ENCODE measurements at regions not wholly inside any gene's neighbourhood (a gene's known extent, or its start where the extent isn't known, plus 50 kb on each side); places are given as distances from the start of the nearest gene placed in this dataset.

DNA sequence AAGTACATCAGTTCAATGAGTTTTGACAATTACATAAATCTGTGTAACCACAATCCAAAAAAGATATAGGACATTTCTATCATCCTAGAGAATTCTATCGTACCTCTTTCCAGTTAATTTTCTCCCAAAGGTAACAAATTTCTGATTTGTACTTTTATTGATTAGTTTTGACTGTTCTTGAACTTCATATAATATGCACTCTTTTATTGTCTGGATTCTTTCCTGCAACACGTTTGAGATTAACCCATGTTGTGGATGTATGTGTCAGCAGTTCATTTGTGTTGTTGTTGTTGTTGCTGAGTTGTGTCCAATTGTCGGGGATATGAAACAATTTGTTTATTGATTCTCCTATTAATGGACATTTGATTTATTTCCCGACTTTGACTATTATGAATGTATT, 145.9 kb upstream of the WDR11 start:
- no peak for DNase-seq (ENCODE audit: low spot score)

DNA sequence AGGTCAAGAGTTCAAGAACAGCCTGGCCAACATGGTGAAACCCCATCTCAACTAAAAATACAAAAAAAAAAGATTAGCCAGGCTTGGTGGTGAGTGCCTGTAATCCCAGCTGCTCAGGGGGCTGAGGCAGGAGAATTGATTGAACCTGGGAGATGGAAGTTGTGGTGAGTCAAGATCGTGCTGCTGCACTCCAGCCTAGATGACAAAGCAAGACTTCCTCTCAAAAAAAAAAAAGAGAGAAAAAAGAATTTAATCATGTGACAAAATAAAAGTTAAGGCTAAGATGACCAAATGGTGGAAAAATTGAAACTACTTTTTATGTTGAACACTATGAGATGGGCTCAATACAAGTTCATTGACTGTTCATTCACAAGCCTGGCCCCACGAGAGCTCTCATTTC, 141.1 kb upstream of the WDR11 start:
- DNase-seq (ENCODE audit: low spot score) = no peak

DNA sequence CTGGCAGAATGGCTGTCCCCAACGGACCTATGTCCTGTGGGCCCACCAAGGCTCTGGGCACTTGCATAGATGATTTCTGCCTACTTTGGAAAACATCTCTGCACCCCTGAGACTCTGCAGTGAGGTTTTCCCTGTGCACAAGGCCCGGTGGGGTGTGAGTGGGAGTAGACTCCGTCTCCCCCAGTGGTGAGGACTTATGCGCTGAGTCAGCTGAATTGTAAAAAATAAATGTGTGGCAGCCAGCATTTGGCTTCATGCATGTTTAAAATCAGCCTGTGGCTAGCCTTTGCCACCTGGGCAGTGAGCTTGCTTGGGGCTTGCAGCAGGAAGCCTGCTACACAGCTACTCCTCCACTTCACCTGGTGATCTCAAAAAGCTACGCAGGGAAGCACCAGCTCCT, 139.3 kb upstream of the WDR11 start:
- no peak for DNase-seq (ENCODE audit: low spot score)

DNA sequence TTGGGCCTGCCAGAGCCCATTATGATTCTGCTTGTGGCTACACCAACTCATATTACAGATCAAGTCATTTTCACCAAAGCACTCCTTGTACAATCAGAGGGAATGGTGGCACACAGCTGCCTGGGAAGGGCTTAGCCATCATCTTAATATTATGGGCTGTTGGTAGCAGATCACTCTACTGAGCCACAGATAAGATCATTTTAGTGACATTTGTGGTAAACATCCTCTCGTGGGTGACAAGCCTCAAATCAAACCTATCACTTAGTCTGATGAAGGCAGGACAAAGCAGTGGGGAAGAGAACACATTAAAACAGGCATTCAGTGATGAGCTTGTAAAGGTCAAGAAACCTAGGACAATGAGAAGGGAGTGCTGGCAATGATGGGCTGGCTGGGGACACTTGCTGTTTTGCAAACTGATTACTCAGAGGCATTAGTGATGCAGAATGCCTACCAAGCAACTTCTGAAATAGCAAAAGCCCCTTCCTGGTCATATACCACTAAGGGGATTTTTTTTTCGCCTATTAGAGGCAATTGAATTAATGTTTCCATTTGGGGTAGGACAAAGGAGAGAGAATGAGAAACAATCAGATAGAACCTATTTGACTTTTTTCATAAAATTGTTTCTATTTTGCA, 137.5 kb upstream of the WDR11 start:
- no peak for DNase-seq (ENCODE audit: low spot score)

DNA sequence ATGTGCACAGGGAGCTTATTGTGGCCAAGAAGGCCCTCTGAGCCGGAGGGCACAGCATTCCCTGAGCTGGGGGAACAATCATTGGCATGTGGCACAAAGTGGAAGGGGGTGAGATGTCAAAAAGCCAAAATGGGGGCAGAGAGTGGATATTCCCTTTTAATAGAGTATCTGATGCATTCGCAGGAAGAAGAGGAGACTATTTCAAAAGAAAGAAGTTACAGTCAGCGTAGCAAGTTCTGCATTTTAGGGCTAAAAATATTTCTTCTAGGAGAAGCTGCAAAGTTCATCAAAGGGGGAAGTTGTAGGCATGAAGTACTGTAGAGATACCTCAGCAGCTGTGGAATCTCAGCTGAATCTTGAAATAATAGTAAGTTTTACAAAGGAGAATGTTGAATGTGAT, 136.0 kb upstream of the WDR11 start:
- DNase-seq (ENCODE audit: low spot score) = no peak

DNA sequence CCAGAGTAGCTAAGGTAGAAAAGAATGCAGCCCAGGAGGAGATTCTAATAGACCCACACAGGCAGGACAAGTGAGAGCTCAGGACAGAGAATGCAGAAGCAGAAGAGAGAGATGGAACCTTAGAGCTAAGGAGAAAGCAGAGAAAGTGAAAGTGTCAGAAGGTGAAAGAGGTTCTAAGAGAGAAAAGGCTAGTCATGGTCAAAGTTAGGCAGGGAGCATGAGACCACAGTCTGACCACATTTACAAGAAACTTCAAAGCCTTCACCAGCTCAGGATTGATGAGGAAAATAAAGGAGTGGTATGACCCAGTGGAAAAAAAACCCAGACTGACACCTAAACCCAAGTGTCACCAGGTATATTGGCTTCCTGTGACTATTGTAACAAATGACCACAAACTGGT, 131.8 kb upstream of the WDR11 start:
- DNase-seq (ENCODE audit: low spot score) = no peak

DNA sequence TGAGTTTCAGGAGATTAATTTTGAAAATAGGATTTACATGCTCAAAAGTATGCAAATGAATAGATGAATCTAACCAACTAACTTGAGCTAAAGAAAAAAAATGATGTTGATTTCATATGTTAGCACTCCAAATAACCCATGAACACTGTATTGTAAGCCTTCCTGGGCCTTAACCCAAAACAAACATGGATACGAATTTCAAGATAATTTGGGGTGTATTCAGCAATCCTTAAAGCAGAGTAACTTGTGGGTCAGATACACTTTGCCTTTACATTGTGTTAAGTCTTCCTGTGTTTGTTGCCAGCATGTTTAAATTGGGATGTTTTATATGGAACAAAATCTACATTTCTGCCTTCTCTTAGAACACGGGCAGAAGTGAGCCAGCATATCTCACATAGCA, 124.2 kb upstream of the WDR11 start:
- DNase-seq (ENCODE audit: low spot score) = no peak

DNA sequence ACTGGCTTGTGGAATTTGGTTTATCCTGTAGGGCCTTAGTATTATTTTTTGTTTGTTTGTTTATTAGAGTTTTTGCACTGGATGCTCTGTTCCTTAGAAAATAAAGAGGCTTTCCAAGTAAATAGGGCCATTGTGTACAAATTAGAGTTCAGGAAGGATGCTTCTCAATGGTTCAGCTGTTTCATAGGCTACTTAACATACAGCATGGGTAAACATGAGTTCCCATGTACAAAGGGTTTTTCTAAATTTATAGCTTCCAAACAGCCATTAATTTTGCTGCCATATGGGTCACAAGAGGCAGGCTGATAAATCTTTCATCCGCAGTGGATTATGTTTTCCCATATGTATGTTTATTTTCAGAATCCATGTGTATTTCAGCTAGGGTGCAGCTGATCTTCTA, 121.6 kb upstream of the WDR11 start:
- no peak for DNase-seq (ENCODE audit: low spot score)

DNA sequence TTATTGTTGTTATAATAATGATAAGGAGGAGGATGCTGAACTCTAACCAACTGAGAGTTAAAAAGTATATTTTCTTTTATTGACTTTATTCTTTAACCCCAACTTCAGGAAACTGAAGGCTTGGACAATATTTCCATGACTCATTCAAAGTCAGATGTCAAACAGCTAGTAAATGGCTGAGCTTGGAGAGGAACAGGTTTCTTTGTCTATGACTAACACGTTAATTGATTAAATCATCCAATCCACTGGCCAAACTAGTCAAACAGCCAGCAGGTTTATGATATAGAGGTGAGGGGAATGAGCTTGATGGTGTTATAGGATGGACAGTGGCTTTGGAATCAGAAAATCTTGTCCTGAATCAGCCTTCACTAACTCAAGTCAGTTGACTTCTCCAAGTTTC, 119.1 kb upstream of the WDR11 start:
- DNase-seq (ENCODE audit: low spot score) = no peak

DNA sequence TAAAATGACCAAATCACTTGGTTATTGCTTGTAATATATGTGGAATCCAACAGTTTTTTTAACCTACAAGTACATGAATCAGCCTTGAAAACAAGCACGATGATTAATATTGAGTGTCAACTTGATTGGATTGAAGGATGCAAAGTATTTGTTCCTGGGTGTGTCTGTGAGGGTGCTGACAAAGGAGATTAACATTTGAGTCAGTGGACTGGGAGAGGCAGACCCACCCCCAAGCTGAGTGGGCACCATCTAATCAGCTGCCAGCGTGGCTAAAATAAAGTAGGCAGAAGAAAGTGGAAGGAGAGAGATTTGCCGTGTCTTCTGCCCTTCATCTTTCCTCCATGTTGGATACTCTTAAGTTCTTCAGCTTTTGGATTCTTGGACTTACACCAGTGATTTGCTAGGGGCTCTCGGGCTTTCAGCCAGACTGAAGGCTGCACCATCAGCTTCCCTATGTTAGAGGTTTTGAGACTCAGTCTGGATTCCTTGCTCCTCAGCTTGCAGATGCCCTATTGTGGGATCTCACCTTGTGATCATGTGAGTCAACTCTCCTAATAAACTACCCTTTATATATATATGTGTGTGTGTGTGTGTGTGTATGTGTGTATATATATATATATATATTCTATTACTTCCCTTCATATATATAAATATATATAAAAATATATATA, 118.4 kb upstream of the WDR11 start:
- DNase-seq (ENCODE audit: low spot score) = no peak

DNA sequence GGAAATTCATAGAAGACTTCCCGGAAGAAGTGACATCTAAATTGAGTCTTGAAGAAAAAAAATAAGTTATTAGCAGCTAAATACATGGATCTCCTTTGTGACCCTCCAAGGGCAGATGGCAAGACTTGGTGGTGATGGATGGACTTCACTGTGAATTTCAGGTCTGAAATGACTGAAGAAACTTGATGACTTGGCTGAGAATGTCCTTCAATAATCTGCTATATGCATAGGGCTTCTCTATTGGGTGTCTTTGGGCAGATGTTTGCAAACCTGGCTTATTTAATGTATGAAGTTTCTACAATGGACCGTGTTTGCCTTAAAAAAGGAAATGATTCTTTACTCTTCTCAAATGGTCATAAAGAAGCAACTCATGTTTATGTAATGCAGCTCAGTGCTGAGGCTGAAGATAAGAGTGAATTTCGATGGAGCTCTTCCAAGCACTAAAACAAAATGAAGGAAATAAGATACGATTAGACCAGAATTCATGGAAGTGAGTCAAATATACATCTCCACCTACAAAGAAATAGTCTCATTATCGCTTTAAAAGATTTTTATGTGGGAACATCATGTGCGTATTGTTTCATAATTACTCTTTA, 116.6 kb upstream of the WDR11 start:
- DNase-seq (ENCODE audit: low spot score) = no peak

DNA sequence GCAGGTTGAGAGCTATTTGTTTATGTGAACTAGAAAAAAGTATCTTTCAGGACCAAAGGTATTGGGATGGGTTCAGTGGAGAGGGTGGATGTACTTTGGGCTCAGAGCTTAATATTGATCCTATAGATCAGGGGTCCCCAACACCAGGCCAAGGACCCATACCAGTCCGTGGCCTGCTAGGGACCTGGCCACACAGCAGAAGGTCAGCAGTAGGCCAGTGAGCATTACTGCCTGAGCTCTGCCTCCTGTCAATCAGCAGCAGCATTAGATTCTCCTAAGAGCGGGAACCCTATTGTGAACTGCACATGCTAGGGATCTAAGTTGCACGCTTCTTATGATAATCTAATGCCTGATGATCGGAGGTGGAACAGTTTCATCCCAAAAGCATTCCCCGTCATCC, 115.8 kb upstream of the WDR11 start:
- DNase-seq (ENCODE audit: low spot score) = no peak

DNA sequence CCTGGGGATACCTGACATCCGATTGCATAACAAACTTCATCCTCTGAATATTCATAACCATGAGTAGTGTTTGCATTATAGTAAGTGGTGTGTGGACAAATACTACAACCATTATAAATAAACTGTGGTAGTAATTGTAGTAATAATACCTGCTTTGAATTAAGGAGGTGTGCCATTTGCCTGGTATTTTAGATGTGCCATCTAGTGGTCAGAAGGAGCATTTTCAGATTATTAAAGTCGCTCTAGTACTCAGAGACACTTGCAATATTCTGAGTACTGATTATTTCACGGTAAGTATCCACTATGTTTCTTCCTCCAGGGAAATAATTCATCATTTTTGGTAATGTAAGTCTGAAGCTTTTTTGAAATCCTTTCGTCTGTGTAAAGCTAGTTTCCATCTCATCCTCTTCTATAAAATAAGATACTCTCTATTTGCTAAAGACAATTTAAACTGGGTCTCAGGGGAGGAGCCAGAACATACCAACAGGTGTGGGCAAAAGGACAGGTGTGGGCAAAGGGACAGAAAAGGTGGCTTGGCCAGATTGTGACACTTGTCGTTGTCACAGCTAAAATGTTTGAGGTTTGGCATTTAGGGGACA, 115.3 kb upstream of the WDR11 start:
- peak; percentile 18 for DNase-seq (ENCODE audit: low spot score)

DNA sequence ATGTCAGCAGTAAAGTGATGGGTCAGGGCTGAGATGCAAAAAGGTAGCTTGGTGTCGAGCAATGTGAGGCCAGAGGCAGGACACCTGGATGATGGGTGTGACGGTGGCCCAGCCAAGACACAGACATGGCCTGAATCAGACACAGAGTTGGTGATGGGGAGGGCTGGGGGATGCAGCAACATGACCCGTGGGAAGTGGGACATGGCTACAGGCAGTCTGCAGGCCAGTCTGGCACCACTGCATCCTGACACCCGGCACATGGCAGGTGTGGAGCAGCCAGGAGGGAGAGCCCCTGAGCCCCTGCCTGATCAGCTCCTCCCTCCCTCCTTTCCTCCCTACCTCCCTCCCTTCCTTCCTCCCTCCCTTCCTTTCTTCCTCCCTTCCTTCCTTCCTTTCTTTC, 114.8 kb upstream of the WDR11 start:
- DNase-seq (ENCODE audit: low spot score) = no peak

DNA sequence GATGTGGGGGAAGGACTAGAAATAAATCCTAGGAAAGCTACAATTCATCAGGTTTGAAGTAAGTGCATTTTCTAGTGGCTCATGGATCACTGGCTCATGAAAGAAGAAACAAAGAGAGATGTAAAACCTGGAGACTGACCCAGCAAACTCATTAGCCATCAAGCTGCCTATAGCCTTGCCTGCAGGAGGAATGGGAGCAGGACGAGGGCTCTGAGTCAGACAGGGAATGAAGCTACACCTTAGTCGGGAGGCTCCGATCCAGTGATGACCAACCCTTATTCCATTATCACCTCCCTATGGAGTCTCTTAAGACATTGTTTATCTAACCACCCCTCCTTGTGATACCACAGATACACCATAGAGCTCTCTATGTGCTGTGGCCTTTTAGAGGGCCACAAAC, 112.5 kb upstream of the WDR11 start:
- DNase-seq (ENCODE audit: low spot score) = no peak

DNA sequence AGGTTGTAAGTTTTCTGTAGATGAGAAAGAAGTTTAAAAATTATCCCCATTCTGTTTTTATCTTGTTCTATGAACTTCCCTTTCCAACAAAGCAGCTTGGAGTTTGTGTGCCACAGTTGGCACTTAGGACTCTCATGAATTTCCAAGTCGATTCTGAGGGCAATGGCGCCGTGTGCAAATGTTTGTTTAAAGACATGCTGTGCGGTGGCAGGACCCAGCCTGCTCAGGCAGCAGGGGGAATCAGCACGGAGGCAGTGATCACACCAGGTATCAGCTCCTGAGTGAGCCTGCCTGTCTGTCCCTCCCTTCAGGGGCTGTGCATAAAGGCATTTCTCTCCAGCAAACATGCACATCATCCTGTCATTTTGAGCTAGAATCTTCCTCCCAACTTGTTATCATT, 109.8 kb upstream of the WDR11 start:
- no peak for DNase-seq (ENCODE audit: low spot score)

DNA sequence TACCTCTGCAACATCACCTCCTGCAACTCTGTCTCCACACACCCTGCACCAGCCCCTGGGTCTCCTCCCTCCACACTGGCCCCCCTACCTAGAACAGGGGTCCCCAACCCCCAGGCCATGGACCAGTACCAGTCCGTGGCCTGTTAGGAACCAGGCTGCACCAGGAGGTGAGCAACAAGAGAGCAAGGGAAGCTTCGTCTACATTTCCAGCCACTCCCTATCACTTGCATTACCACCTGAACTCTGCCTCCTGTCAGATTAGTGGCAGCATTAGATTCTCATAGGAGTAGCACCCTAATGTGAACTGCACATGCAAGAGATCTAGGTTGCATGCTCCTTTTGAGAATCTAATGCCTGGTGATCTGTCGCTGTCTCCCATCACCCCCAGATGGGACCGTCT, 108.8 kb upstream of the WDR11 start:
- DNase-seq (ENCODE audit: low spot score) = no peak

DNA sequence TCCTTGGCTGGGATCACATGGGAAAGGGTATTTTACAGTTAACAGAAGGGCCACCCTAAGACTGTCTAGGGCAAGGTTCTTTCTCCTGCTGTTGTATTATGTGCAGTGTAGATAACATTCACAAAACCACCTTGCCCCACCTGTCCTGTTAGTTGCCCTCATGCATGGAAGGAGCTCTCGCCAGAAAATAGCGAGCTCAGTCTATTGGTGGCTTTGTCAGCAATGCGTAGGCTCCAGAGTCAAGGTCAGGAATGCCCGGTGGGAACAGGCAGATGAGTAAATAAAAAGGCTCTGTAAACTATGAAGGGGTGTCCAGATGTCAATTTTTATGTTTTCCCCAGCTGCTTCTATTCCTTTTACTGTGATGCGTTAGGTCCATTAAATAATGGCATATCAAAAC, 107.1 kb upstream of the WDR11 start:
- no peak for DNase-seq (ENCODE audit: low spot score)

DNA sequence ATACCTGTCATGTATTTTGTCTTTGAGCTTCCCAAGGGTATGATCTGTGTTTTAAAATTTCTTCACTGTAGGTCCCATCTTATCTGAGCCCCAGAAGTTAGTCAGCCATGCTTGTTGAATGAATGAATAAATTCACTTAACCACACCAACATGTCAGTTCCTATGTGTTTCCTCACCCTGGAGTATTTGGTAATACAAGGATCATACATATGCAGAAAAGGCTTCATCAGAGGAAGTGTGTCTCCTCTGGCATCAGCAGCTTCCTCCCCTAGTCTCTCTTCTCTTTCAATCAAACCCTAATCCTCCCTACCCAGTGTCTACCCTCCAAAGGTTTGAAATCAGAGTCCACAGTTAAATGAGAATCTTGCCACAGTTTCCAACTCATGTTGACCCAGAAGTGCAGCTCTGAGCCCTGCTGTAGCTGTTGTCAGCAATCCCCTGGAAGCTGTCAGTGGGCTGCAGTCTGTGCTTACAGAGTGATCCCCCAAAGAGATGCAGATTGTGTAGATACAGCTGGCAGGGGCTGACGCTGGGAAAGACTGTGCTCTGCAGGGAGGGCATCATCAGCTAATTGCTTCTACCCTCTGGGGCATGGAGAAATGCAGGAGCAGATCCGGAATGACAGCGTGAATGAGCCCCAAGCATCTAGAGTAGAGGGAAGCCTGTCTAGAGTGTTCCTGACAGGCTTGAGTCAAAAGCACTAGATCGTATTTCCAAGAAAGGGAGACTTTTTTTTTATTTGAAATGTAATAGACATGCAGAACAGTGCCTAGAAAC, 105.0 kb upstream of the WDR11 start:
- no peak for DNase-seq (ENCODE audit: low spot score)

DNA sequence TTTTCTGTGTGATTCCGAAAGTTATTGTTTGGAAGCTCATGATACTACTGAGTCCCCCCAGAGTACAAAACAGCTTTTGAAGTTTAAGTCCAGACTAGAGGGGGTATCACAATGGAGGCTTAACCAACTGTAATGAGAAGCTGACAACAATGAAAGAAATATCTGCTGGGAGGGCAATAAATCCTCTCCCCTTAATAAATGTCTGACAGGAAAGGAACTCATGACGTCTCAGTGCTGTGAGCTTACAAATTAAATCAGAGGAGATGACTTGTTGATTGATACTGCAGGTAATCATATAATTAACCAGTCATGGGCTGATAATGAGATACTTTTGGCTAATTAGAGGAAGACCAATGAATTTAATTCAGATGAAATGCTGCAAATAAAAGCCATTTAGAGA, 102.6 kb upstream of the WDR11 start:
- no peak for DNase-seq (ENCODE audit: low spot score)

DNA sequence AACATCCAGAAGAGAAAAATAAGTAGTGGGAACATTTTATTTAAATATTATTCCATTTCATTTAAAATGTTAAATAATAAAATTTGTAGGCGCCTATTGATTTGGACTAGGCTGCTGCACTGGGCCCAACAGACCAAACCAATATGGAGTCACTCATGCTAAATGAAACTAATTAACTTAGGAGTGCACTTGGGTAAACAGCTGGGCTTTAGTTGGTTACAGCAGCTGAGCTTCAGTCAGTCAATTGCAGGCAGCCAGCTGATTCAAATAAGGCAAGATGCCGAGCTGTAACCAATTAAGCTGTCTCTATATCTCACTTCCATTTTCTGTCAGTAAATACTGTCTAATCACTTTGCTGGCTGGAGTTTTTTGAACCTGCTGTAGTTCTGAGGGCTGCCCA, 102.1 kb upstream of the WDR11 start:
- no peak for DNase-seq (ENCODE audit: low spot score)

DNA sequence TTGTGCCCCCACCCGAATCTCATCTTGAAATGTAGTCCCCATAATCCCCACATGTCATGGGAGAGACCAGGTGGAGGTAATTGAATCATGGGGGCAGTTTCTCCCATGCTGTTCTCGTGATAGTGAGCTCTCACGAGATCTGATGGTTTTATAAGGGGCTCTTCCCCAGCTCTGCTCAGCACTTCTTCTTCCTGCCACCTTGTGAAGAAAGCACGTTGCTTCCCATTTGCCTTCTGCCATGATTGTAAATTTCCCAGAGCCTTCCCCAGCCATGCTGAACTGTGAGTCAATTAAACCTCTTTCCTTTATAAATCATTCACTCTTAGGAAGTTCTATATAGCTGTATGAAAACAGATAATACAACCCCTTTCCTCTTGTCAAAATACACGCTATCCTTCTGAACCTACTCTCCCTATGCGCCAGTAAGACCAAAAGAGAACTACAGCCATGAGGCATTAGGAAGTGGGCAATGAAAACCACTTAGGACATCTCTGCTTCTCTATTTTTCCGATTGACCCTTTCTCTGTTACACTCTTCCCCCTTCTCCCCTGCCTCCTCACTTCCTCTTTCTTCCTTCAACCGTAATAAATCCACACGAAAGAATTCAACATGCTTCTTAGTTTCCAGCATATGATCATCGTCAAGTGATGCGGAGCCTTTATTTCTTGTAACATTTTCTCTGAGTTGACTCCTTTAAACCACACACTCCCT, 101.2 kb upstream of the WDR11 start:
- DNase-seq (ENCODE audit: low spot score) = no peak

Data from AG08396 (cell line).